Keratinocyte (primary cell): ENCODE measurements at regions not wholly inside any gene's neighbourhood (a gene's known extent, or its start where the extent isn't known, plus 50 kb on each side); places are given as distances from the start of the nearest gene placed in this dataset.

Source experiments
- DNase-seq: peaks from one replicate; pipeline ENCODE4 v3.0.0-alpha.2; 2011; ENCODE audit warnings: low read depth, missing footprints, low spot score
- FAIRE-seq: peaks from 2 replicates; lab custom pipeline; 2011; peaks lifted over from hg19 to GRCh38; lab: Jason Lieb, UNC
- H2AFZ ChIP-seq: 2 replicates; pipeline ENCODE4 v1.6.0; 2012; ENCODE audit warnings: low read length, control low read depth, inconsistent platforms; ENCODE audit not compliant: control insufficient read depth
- H3K27ac ChIP-seq: 2 replicates; pipeline ENCODE4 v1.5.1; 2011; ENCODE audit warnings: low read length; ENCODE audit not compliant: control insufficient read depth, insufficient read depth
- H3K27me3 ChIP-seq: 3 replicates; pipeline ENCODE4 v1.6.0; 2011; ENCODE audit warnings: low read length; ENCODE audit not compliant: control insufficient read depth, insufficient read depth; ENCODE audit errors: extremely low read depth
- H3K36me3 ChIP-seq, 2 experiments: 2 replicates in 1 of 2; 3 replicates in 1 of 2; pipeline ENCODE4 v1.5.1; 2011; ENCODE audit warnings: low read length in 2 of 2, mild to moderate bottlenecking in 1 of 2; ENCODE audit not compliant: control insufficient read depth in 2 of 2, insufficient read depth in 2 of 2; ENCODE audit errors: extremely low read depth in 1 of 2
- H3K4me1 ChIP-seq: 3 replicates; pipeline ENCODE4 v1.5.1; 2011; ENCODE audit warnings: low read length; ENCODE audit not compliant: control insufficient read depth, insufficient read depth; ENCODE audit errors: extremely low read depth
- H3K4me2 ChIP-seq: 3 replicates; pipeline ENCODE4 v1.6.0; 2011; ENCODE audit warnings: low read depth, low read length; ENCODE audit not compliant: control insufficient read depth, insufficient read depth; ENCODE audit errors: extremely low read depth
- H3K4me3 ChIP-seq, 3 experiments: fragments of 200-600 bp in 1 of 3; sonication (generic) in 1 of 3; 2 replicates in 2 of 3; 3 replicates in 1 of 3; pipeline ENCODE4 v1.5.1; 2011 to 2016; ENCODE audit warnings: low read length in 3 of 3, mild to moderate bottlenecking in 3 of 3, control low read depth in 2 of 3, inconsistent platforms in 1 of 3, low read depth in 1 of 3, mixed read lengths in 1 of 3, mixed run types in 1 of 3, moderate library complexity in 1 of 3; ENCODE audit not compliant: control insufficient read depth in 2 of 3, insufficient read depth in 2 of 3; ENCODE audit errors: extremely low read depth in 1 of 3
- H3K79me2 ChIP-seq: 2 replicates; pipeline ENCODE4 v1.6.0; 2012; ENCODE audit warnings: low read length; ENCODE audit not compliant: control insufficient read depth, insufficient read depth
- H3K9ac ChIP-seq: 3 replicates; pipeline ENCODE4 v1.6.0; 2011; ENCODE audit warnings: low read length; ENCODE audit not compliant: control insufficient read depth, insufficient read depth; ENCODE audit errors: extremely low read depth
- H3K9me1 ChIP-seq: 3 replicates; pipeline ENCODE4 v1.6.0; 2011; ENCODE audit warnings: low read length; ENCODE audit not compliant: control insufficient read depth, insufficient read depth; ENCODE audit errors: extremely low read depth
- H3K9me3 ChIP-seq: 2 replicates; pipeline ENCODE4 v1.5.1; 2012; ENCODE audit warnings: low read depth, low read length; ENCODE audit not compliant: control insufficient read depth
- H4K20me1 ChIP-seq: 3 replicates; pipeline ENCODE4 v1.6.0; 2011; ENCODE audit warnings: low read length; ENCODE audit not compliant: control insufficient read depth, insufficient read depth; ENCODE audit errors: extremely low read depth
- EZH2 ChIP-seq: IDR thresholded peaks from one replicate; pipeline ENCODE4 v1.6.1; 2012; ENCODE audit warnings: inconsistent platforms, mild to moderate bottlenecking, low read length, moderate library complexity
- dilution Hi-C: fragments of 300-500 bp; cut with MboI; formaldehyde crosslinking; loops from one replicate; pipeline ENCODE4 v1.7.0; 2020; ENCODE audit warnings: low sequenced_read_pairs; ENCODE audit not compliant: extremely low pct_ligation_motif_present
- TF ChIP-seq, protein P1 (sequence below), 3 experiments: IDR thresholded peaks in 1 of 3; conservative IDR thresholded peaks in 1 of 3; optimal IDR thresholded peaks in 1 of 3; 2 replicates in 2 of 3; 3 replicates in 1 of 3; pipeline versions ENCODE3 to v1.5.1; 2011; ENCODE audit warnings: low read length in 3 of 3, mild to moderate bottlenecking in 3 of 3, moderate library complexity in 2 of 3, control low read depth in 1 of 3, inconsistent platforms in 1 of 3; ENCODE audit not compliant: insufficient read depth in 2 of 3; ENCODE audit errors: extremely low read depth in 1 of 3

DNA sequence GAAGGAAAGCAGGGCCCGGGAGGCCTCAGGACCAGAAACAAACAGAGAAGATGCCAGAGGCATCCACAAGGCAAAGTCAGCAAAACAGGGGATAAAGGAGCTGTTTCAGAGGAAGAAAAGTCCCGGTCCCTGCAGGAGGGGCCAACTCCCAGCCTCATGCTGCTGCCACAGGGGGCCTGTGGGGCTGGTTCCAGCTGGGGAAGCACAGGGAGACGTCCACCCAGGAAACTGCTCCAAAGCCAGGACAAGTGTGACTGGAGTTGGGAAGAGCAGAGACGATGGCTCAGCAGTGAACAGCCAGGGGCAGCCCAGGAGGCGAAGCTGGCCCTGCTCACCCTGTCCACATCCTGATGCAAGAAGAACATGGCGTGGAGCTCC, 454.4 kb downstream of the BRD1 start:
- Histone ChIP-seq H3K27me3 (no peaks in the 10 kb centered on the region), H2AFZ (no peak overlapping the region), H3K9ac (no peak overlapping the region), H3K79me2 (no peaks in the 10 kb centered on the region), H3K36me3 (no peaks in the 10 kb centered on the region), H3K9me3 (peaks cover 27% of the 10 kb centered on the region), H3K4me3 (no peak overlapping the region), H3K9me1 (no peaks in the 10 kb centered on the region), H4K20me1 (no peaks in the 10 kb centered on the region), H3K27ac (no peak overlapping the region), H3K4me2 (no peak overlapping the region), H3K4me1 (no peaks in the 10 kb centered on the region)
- no peak for TF ChIP-seq EZH2
- TF ChIP-seq, protein P1, sequence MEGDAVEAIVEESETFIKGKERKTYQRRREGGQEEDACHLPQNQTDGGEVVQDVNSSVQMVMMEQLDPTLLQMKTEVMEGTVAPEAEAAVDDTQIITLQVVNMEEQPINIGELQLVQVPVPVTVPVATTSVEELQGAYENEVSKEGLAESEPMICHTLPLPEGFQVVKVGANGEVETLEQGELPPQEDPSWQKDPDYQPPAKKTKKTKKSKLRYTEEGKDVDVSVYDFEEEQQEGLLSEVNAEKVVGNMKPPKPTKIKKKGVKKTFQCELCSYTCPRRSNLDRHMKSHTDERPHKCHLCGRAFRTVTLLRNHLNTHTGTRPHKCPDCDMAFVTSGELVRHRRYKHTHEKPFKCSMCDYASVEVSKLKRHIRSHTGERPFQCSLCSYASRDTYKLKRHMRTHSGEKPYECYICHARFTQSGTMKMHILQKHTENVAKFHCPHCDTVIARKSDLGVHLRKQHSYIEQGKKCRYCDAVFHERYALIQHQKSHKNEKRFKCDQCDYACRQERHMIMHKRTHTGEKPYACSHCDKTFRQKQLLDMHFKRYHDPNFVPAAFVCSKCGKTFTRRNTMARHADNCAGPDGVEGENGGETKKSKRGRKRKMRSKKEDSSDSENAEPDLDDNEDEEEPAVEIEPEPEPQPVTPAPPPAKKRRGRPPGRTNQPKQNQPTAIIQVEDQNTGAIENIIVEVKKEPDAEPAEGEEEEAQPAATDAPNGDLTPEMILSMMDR (optimal IDR thresholded peaks at IDR 0.05 in 1 of 3, IDR thresholded peaks at IDR 0.05 in 1 of 3, conservative IDR thresholded peaks at IDR 0.05 in 1 of 3; ENCODE audit: extremely low read depth in 1 of 3, insufficient read depth in 2 of 3, low read length in 3 of 3) = no peak
- no peak for DNase-seq
- dilution Hi-C loops = no loop called here
- no peak for FAIRE-seq

GRCh38 chr22:49372530-49373288, 455.0 kb downstream of the BRD1 start:
- Histone ChIP-seq H4K20me1 (no peaks in the 10 kb centered on the region), H3K27me3 (no peaks in the 10 kb centered on the region), H3K27ac (no peak overlapping the region), H3K4me1 (no peaks in the 10 kb centered on the region), H2AFZ (no peak overlapping the region), H3K4me3 (no peak overlapping the region), H3K4me2 (no peak overlapping the region), H3K79me2 (no peaks in the 10 kb centered on the region), H3K9me1 (no peaks in the 10 kb centered on the region), H3K9me3 (peaks cover 29% of the 10 kb centered on the region), H3K36me3 (no peaks in the 10 kb centered on the region), H3K9ac (no peak overlapping the region)
- FAIRE-seq (no peak), DNase-seq (no peak)
- dilution Hi-C loops = no loop called here
- no peak for TF ChIP-seq EZH2
- TF ChIP-seq, protein P1 (optimal IDR thresholded peaks at IDR 0.05 in 1 of 3, IDR thresholded peaks at IDR 0.05 in 1 of 3, conservative IDR thresholded peaks at IDR 0.05 in 1 of 3; ENCODE audit: extremely low read depth in 1 of 3, insufficient read depth in 2 of 3, low read length in 3 of 3) = no peak
